ENCODE measurements at regions not wholly inside any gene's neighbourhood (a gene's known extent, or its start where the extent isn't known, plus 50 kb on each side); places are given as distances from the start of the nearest gene placed in this dataset.

- no peak for DNase-seq
Measured at GRCh38 chr5:5615569-5615968, 193.1 kb downstream of the ICE1 start.

DNA sequence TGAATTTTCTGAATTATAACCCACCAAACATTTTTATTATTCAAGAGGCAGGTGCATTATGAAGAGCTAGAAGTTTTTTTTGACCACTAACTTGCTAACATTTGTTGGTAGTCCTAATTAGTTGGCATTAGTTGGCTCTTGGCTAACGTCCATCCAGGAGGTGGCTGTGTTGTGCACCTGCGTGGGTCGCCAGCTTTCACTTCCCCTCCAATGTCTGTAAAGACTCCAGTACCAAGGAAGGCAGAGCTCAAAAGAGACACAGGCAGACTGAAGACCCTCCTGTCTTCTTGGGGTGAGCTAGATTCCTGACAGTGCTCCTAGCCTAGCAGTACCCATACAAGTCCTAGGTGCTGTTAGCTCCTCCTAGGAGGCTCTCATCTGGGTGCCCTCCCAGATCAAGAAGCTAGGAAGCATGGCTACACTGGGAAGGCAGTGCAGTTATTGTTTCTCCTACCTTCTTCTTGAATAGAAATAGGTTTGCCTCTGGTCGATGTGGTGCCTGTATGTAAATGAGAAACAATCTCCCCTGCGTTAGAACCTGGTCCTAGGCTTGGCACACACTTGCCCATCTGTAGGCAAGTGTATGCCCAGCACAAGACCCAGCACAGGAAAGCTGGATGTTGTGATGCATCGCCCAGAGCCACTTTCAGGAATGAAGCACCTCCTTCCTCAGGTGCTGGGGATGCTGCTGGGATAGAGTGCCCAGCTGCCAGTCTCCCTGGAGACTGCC is 190.9 kb downstream of the ICE1 start:
- no peak for DNase-seq

DNA sequence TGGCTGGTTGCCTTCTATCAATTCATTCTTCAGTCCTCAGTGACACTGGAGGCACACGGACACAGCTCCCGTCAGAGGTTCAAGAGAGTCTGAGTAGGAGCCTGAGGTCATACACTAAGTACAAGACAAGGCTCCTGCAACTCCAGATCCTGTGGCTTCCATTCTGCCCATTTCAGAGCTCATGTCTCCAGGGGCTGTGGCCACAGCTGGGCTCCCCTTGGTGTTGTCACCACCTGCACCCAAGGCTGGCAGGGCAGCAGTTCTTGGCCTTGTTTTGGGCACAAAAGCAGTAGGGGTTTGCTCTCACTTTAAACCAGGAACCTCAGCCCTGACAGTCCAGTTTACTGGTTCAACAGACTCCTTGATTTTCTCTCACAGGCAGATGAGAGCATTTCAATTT is 189.6 kb downstream of the ICE1 start:
- DNase-seq, result no peak

- no peak for DNase-seq
Measured at GRCh38 chr5:5609935-5610334, 187.5 kb downstream of the ICE1 start.

DNA sequence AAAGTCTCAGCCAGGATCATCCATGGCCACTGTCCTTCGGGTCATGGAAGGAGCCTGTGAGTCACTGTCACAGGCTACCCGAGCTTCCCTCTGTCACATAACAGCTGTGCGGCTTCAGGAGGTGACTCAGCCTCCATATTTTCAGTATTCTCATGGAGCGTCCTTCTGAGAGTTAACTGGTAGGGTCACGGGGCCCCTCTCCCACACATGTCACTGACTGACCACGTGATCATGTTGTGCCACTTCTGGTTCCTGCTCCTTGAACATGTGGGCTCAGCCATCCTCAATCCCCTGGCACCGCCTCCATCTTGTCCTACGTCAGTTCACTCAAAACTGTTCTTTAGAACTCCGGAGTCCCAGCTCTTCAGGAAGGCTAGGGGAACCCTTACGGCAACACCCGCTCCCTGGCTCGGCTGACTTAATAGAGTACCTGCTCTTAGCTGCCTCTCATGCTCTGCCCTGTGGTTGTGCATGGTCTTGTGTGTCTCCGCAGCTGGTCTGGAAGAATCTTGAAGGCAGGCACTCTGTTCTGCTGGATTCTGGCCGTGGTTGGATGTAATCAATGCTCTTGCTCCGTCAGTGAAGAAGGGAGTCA is 182.8 kb downstream of the ICE1 start:
- DNase-seq, result no peak

GRCh38 chr5:5602554-5602953 is 180.1 kb downstream of the ICE1 start:
- no peak for DNase-seq

GRCh38 chr5:5598547-5599113 is 176.2 kb downstream of the ICE1 start:
- DNase-seq, result no peak

GRCh38 chr5:5593391-5593790 is 170.9 kb downstream of the ICE1 start:
- DNase-seq, result no peak

GRCh38 chr5:5592541-5592940 is 170.1 kb downstream of the ICE1 start:
- DNase-seq, result no peak

DNA sequence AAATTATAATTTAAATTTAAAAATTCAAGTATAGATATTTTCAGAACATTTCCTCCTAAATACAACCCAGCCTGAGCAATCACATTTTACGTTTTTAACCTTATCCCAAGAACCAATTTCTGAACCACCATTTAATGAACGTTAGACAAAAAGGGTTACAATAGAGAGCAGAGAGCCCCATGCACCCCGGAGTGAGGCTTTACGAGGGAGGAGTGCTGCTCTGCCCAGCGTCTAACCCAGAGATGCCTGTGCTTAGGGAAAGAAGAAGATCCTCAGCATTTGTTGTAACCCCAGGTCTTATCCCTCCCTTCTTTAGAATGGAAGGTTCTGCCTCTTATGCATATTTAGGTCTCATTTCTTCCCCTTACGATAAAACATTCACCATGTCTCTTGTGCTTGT is 169.1 kb downstream of the ICE1 start:
- no peak for DNase-seq

- DNase-seq, result no peak
Measured at GRCh38 chr5:5589857-5590256, 167.4 kb downstream of the ICE1 start.

DNA sequence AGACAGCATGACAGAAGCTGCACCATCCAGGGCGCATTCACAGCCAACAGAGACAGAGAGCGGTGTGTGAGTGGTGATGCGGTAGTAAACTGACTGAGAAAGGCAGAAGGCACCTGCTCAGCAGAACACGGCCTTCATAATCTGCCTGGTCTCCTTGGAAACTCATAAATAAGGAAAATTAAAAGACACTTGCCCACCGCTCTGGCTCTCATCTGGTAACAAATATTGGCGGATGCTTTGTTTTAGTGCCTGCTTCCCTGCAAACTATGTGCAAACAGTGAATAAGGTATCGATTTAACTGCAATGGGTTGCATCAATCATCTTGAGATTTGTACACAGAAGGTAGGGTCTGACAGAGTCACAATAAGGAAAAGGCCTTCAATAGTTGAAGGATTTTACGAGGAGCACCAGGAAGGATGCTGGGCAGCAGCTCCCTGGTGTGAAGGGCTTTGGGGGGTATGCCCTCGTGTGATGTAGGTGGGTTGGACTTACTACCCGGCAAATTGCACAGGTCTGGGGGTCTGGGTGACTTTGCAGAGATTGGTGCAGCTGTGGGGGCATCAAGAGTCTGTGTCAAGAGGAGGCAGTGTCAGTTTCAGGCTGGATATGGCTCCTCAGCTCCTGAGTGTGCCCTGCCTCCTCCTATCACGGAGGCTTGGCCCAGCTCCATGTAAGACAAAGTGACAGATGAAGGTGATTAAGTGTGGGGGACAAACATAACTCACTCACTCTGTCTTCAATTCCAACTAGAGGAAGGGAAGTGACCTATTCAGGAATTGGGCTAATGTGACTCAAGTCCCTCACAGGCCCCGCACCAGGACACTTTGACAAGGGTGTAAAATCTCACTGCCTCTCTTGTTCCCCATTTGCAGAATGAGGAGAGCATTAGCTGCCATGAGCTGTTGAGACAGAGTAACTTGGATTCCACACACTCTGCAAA is 166.7 kb downstream of the ICE1 start:
- no peak for DNase-seq

DNA sequence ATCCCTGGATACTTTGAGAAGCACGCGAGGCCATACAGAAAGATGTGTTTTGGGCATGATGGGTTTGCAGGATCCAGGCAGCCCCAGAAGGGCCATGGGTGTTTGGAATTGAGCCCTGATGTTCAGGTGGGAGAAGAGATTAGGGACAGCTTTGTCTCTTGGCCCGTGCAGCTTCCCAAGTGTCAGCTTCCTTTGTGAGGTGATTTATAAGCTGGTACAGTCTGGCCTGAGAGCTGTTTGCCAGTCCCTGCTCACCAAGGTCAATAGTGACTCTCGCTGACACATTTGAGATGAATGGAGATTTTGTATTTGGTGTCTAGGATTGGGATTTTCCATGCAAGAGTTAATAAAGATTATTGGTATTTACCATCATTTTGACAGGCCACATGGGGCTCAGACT is 165.9 kb downstream of the ICE1 start:
- no peak for DNase-seq

- no peak for DNase-seq
Measured at GRCh38 chr5:5587474-5587873, 165.0 kb downstream of the ICE1 start.

- DNase-seq, result no peak
Measured at GRCh38 chr5:5586721-5587120, 164.2 kb downstream of the ICE1 start.

DNA sequence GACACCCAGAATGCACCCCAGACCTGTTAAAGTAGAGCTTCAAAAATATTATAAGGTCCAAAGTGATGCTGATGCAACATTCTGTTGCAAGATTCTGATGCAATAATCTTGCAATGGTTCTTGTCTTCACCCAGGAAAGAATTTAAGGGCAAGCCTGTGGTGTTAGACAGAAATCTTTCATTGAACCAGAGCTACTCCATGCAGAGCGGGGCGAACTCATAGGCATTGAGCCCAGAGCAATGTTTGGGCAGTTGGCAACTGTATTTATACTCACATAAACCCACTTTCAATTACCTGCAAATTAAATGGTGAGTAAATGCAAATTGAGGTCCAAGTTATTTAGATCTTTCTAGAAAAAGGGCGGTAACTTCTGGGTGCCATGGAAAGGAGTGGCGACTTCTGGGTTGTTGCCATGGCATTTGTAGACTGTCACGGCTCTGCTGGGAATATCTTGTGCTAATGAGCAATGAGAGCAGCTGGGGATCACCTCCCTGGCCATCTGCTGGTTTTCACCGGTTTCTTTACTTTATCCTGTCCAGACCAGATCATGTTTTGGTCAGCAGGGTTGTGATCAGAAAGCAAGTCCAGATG is 163.4 kb downstream of the ICE1 start:
- no peak for DNase-seq

- no peak for DNase-seq
Measured at GRCh38 chr5:5584751-5585150, 162.3 kb downstream of the ICE1 start.

GRCh38 chr5:5584236-5584745 is 161.8 kb downstream of the ICE1 start:
- no peak for DNase-seq

DNA sequence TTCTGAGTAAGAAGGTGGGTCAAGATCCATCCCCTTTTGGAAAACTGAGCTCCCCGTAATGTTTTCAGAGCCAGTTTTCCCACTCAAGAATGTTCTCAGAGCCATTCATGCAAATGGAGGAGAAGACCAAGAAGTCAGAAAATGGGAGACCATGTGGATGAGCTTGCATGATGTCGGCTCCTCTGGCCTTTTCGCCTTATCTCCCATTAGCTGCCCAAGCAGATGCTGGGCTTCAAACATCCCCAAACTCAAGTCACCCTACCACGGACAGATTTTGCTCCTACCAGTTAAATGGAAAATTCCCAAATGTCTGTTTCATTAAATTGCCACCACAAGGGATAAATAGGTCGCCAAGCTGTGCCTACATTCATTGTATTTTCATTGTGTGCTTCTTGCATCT is 161.4 kb downstream of the ICE1 start:
- DNase-seq, result no peak

GRCh38 chr5:5583023-5583765 is 160.7 kb downstream of the ICE1 start:
- no peak for DNase-seq

GRCh38 chr5:5581080-5581479 is 158.6 kb downstream of the ICE1 start:
- no peak for DNase-seq

DNA sequence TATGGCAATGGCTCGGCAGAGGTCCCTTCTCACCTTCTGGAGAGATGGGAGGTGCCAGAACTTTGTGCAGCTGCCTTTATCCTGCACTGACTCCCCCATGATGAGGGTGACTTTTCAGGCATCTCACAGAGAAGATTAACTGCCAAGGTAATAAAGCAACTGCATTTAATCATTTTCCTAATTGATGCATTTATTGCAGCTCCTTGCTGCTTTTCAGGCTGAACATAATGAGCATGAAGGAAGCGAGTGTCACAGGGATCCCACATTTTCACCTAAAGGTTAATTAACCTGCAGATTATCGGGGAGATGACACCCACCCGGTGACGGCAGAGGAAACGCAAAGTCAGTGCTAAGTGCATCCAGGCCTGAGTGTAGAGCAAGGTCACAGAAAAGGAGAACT is 154.3 kb downstream of the ICE1 start:
- no peak for DNase-seq
